ENCODE measurements at regions not wholly inside any gene's neighbourhood (a gene's known extent, or its start where the extent isn't known, plus 50 kb on each side); places are given as distances from the start of the nearest gene placed in this dataset.
"Not testable (repeated sequence)": the region's sequence is repeated elsewhere in the genome, so short reads cannot be mapped to it uniquely, and the experiment has no call there.

- no peaks in the 10 kb centered on the region for H3K4me1 Mint-ChIP-seq
- H3K36me3 Mint-ChIP-seq, result no peaks in the 10 kb centered on the region
- H3K27me3 Mint-ChIP-seq (ENCODE audit: low read depth in 3 of 3), result peaks cover 0 to 4% (median 2%) of the 10 kb centered on the region in 3 donors
- no peaks in the 10 kb centered on the region for H3K9me3 Mint-ChIP-seq
- no peak overlapping the region for H3K27ac Mint-ChIP-seq
- H3K4me3 Mint-ChIP-seq, result no peak overlapping the region
- DNase-seq, result no peak
Observed at GRCh38 chr6:14417377-14417776, 299.8 kb downstream of the CD83 start.

GRCh38 chr6:14419224-14419623, 301.7 kb downstream of the CD83 start:
- H3K4me3 Mint-ChIP-seq; H3K4me1 Mint-ChIP-seq; H3K27ac Mint-ChIP-seq; H3K9me3 Mint-ChIP-seq; H3K27me3 Mint-ChIP-seq (ENCODE audit: low read depth in 3 of 3); H3K36me3 Mint-ChIP-seq; DNase-seq: not testable (repeated sequence)

DNA sequence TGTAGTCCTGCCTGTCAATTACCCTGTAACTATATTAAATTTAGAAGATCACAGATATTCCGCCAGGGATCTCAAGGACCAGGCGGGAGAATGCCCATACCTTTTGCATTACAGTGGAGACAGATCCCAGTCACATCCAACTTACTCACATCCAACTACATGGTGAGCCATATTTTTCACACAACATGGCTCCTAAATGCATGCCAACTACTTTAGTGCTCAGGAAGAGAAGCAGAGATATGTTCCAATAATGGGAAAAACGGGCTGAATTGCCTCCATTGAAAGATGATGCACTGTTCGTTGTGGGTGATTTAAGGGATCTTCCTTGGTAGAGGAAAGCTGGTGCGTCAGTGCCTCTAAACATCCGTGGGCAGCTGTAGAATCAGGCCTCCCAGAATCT, 304.5 kb downstream of the CD83 start:
- Mint-ChIP-seq H3K27ac (no peak overlapping the region), H3K36me3 (no peaks in the 10 kb centered on the region), H3K9me3 (no peaks in the 10 kb centered on the region), H3K4me3 (no peak overlapping the region), H3K27me3 (ENCODE audit: low read depth in 3 of 3) (peaks cover 0 to 4% (median 2%) of the 10 kb centered on the region in 3 donors), H3K4me1 (peaks cover 0 to 4% of the 10 kb centered on the region in 2 donors)
- DNase-seq, result no peak

GRCh38 chr6:14422917-14423316, 305.3 kb downstream of the CD83 start:
- no peaks in the 10 kb centered on the region for H3K36me3 Mint-ChIP-seq
- H3K27me3 Mint-ChIP-seq (ENCODE audit: low read depth in 3 of 3), result peaks cover 0 to 4% (median 0%) of the 10 kb centered on the region in 3 donors
- no peak for DNase-seq
- no peak overlapping the region for H3K27ac Mint-ChIP-seq
- H3K9me3 Mint-ChIP-seq, result no peaks in the 10 kb centered on the region
- H3K4me3 Mint-ChIP-seq, result no peak overlapping the region
- peaks cover 0 to 5% of the 10 kb centered on the region in 2 donors for H3K4me1 Mint-ChIP-seq

GRCh38 chr6:14423330-14423729, 305.8 kb downstream of the CD83 start:
- H3K4me3 Mint-ChIP-seq, result no peak overlapping the region
- peaks cover 0 to 4% (median 0%) of the 10 kb centered on the region in 3 donors for H3K27me3 Mint-ChIP-seq (ENCODE audit: low read depth in 3 of 3)
- H3K9me3 Mint-ChIP-seq, result no peaks in the 10 kb centered on the region
- H3K27ac Mint-ChIP-seq, result no peak overlapping the region
- no peak for DNase-seq
- H3K36me3 Mint-ChIP-seq, result no peaks in the 10 kb centered on the region
- peaks cover 0 to 9% of the 10 kb centered on the region in 2 donors for H3K4me1 Mint-ChIP-seq

GRCh38 chr6:14423955-14424354, 306.4 kb downstream of the CD83 start:
- no peak for DNase-seq
- Mint-ChIP-seq H3K27me3 (ENCODE audit: low read depth in 3 of 3) (peaks cover 0 to 4% (median 0%) of the 10 kb centered on the region in 3 donors), H3K9me3 (no peaks in the 10 kb centered on the region), H3K4me1 (peaks cover 0 to 14% of the 10 kb centered on the region in 2 donors), H3K27ac (no peak overlapping the region), H3K4me3 (no peak overlapping the region), H3K36me3 (no peaks in the 10 kb centered on the region)

GRCh38 chr6:14425805-14426204, 308.2 kb downstream of the CD83 start:
- Mint-ChIP-seq H3K9me3 (no peaks in the 10 kb centered on the region), H3K4me3 (no peak overlapping the region), H3K36me3 (no peaks in the 10 kb centered on the region), H3K27ac (no peak overlapping the region), H3K27me3 (ENCODE audit: low read depth in 3 of 3) (peaks cover 0 to 3% (median 0%) of the 10 kb centered on the region in 3 donors), H3K4me1 (peaks cover 0 to 16% of the 10 kb centered on the region in 2 donors)
- DNase-seq, result no peak

DNA sequence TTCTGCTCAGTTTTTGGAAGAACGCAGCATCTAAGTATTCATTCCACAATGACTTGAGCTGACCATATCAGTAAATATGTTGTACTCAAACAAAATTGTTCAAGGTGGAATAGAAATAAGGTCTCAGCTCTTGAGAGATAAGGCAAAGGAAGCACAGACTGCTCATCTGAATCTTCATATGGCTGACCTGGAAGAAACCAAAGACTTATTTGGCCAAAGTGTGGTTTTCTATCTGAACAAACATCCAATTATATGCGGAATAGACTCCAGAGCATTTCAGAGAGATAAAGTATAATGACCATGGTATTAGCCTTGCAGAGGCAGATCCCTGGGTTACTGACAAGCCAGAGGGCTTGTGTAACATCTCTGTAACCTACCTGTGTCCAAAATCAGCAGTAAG, 308.7 kb downstream of the CD83 start:
- DNase-seq, result no peak
- H3K4me3 Mint-ChIP-seq, result no peak overlapping the region
- no peaks in the 10 kb centered on the region for H3K9me3 Mint-ChIP-seq
- no peak overlapping the region for H3K27ac Mint-ChIP-seq
- H3K4me1 Mint-ChIP-seq, result peaks cover under 1 to 16% of the 10 kb centered on the region in 2 donors
- peaks cover 0 to 2% (median 0%) of the 10 kb centered on the region in 3 donors for H3K27me3 Mint-ChIP-seq (ENCODE audit: low read depth in 3 of 3)
- no peaks in the 10 kb centered on the region for H3K36me3 Mint-ChIP-seq

GRCh38 chr6:14428269-14428668, 310.7 kb downstream of the CD83 start:
- Mint-ChIP-seq H3K27ac (no peak overlapping the region), H3K4me3 (no peak overlapping the region), H3K4me1 (peaks cover 7 to 26% of the 10 kb centered on the region in 2 donors), H3K9me3 (no peaks in the 10 kb centered on the region), H3K36me3 (no peaks in the 10 kb centered on the region), H3K27me3 (ENCODE audit: low read depth in 3 of 3) (peaks cover 0 to 2% (median 0%) of the 10 kb centered on the region in 3 donors)
- DNase-seq, result peak in 2 of 3 donors; percentile 6 to 16

- Mint-ChIP-seq H3K27me3 (ENCODE audit: low read depth in 3 of 3) (peaks cover 0 to 2% (median 0%) of the 10 kb centered on the region in 3 donors), H3K36me3 (no peaks in the 10 kb centered on the region), H3K27ac (peak overlapping the region in 1 of 6 donors; percentile 10), H3K4me3 (no peak overlapping the region), H3K4me1 (peaks cover 7 to 26% of the 10 kb centered on the region in 2 donors), H3K9me3 (no peaks in the 10 kb centered on the region)
- no peak for DNase-seq
Observed at GRCh38 chr6:14429396-14429795, 311.8 kb downstream of the CD83 start.

DNA sequence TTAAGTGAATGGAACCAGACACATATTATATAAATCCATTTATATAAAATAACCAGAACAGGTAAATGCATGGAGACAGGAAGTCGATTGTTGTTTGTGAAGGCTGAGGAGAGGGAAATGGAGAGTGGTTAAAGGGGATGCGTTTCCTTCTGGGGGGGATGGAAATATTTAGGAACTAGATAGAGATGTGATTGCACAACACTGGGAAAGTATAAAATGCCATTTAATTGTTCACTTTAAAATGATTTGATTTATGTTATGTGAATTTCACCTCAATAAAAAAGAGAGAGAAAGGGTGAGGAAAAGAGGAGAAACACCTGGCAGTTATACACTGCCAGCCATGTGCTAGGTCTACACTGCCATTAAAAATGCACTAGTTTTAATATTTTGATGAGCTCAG, 312.6 kb downstream of the CD83 start:
- Mint-ChIP-seq H3K4me1 (peaks cover 7 to 26% of the 10 kb centered on the region in 2 donors), H3K36me3 (no peaks in the 10 kb centered on the region), H3K9me3 (no peaks in the 10 kb centered on the region), H3K4me3 (no peak overlapping the region), H3K27ac (no peak overlapping the region), H3K27me3 (ENCODE audit: low read depth in 3 of 3) (peaks cover 0 to 2% (median 0%) of the 10 kb centered on the region in 3 donors)
- no peak for DNase-seq

GRCh38 chr6:14431385-14432330, 314.1 kb downstream of the CD83 start:
- peaks cover 0 to 2% (median 0%) of the 10 kb centered on the region in 3 donors for H3K27me3 Mint-ChIP-seq (ENCODE audit: low read depth in 3 of 3)
- H3K27ac Mint-ChIP-seq, result no peak overlapping the region
- no peak for DNase-seq
- H3K9me3 Mint-ChIP-seq, result no peaks in the 10 kb centered on the region
- no peak overlapping the region for H3K4me3 Mint-ChIP-seq
- H3K36me3 Mint-ChIP-seq, result no peaks in the 10 kb centered on the region
- peaks cover 7 to 26% of the 10 kb centered on the region in 2 donors for H3K4me1 Mint-ChIP-seq

GRCh38 chr6:14434916-14435690, 317.5 kb downstream of the CD83 start:
- Mint-ChIP-seq H3K9me3 (no peaks in the 10 kb centered on the region), H3K4me1 (peaks cover 7 to 14% of the 10 kb centered on the region in 2 donors), H3K27me3 (ENCODE audit: low read depth in 3 of 3) (no peaks in the 10 kb centered on the region), H3K4me3 (no peak overlapping the region), H3K27ac (no peak overlapping the region), H3K36me3 (no peaks in the 10 kb centered on the region)
- DNase-seq, result no peak

GRCh38 chr6:14436592-14437132, 319.1 kb downstream of the CD83 start:
- no peak for DNase-seq
- H3K4me1 Mint-ChIP-seq, result peaks cover 5 to 14% of the 10 kb centered on the region in 2 donors
- H3K9me3 Mint-ChIP-seq, result no peaks in the 10 kb centered on the region
- H3K27ac Mint-ChIP-seq, result no peak overlapping the region
- no peaks in the 10 kb centered on the region for H3K27me3 Mint-ChIP-seq (ENCODE audit: low read depth in 3 of 3)
- no peaks in the 10 kb centered on the region for H3K36me3 Mint-ChIP-seq
- H3K4me3 Mint-ChIP-seq, result no peak overlapping the region

Data from immature natural killer cell (primary cell).